ENCODE measurements at regions not wholly inside any gene's neighbourhood (a gene's known extent, or its start where the extent isn't known, plus 50 kb on each side); places are given as distances from the start of the nearest gene placed in this dataset.

DNA sequence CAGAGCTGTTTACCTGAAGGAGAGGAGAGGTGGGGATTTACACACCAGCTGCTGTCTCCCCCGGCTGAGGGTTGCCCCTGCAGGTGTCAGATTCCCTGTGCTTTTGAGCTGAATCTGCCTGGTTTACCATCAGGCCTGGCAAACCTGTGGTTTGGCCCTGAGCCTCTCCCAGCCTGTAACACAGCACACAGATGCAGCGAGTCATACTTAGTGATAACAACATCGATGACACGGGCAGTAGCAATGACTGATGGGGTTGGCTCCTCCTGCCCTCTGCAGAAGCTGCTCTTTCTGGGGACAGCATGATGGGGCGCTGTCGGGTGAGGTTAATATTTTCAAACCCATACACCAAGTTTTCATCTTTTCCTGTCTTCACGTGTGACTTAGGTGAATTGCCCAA lies 380.0 kb upstream of the B3GAT1 start:
- DNase-seq = no peak

GRCh38 chr11:134791102-134791501 lies 379.1 kb upstream of the B3GAT1 start:
- no peak for DNase-seq

GRCh38 chr11:134789104-134789503 lies 377.1 kb upstream of the B3GAT1 start:
- no peak for DNase-seq

GRCh38 chr11:134786636-134787035 lies 374.6 kb upstream of the B3GAT1 start:
- DNase-seq = no peak

- no peak for DNase-seq
Measured at GRCh38 chr11:134785660-134786284, 373.7 kb upstream of the B3GAT1 start.

GRCh38 chr11:134785059-134785458 lies 373.0 kb upstream of the B3GAT1 start:
- DNase-seq = no peak

DNA sequence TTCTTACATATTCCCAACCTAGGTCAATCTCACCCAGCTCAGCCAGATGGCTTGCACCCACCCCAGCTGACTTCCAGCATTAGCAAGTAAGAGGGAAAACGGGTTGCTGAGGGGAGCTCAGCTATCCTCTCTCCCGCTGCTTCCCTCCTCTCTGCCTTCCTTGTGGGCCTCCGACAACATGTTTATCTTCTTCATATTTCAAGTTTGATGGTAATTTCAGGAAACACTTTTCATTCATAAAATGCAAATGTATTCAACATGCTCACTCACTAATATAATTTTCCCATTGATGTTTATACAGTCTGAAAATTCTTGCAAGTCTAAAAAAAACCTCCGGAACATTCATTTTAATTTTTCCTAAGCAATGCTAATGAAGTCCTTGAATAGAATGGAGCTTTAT lies 372.5 kb upstream of the B3GAT1 start:
- DNase-seq = no peak

- no peak for DNase-seq
Measured at GRCh38 chr11:134784046-134784445, 372.0 kb upstream of the B3GAT1 start.

DNA sequence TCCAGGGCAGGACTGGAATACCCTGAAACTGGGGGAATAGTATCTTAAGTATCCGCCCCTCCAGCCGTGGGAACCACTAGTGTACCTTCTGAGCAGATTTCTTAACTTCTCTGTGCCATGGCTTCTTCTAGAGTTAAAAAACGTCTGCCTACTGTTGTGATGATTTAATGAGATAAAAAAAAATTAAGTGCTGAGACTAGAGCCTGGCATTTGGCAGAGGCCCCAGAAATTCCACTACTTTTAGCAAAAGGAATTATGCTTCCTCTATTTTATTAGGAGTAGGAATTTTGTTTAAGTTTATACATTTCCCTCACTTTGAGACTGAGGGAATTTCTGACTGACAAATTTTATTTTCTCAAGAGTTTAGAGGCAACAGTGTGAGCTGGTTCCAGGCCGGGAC lies 371.2 kb upstream of the B3GAT1 start:
- no peak for DNase-seq

GRCh38 chr11:134781380-134781866 lies 369.4 kb upstream of the B3GAT1 start:
- DNase-seq = no peak

DNA sequence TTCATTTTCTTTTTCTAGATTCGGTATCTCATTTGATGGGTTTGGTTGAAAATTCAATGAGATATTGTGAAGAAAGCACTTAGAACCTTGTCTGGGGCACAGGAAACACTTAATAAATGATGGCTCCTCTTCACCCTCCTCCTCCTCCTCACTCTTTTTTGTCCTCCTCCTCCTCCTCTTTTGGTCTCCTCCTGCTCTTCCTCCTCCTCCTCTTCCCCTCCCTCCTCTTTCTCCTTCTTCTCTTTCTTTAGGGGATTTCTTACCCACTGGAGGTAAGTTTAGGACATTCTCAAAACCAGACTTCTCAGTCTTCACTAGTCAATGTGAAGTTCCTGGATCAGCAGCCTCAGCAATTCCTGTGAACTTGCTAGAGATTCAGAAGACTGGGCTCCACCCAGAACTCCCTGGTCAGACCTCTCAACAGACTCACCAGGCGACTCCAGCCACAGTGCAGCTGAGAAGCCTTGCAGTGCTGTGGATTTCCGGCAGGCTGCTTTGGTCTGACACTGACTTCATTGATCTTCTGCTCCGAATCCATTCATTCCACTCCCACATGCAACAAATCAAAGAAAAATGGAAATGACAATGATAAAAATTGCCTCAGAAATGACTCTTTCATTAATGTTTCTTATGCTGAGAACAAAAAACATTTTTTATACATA lies 368.6 kb upstream of the B3GAT1 start:
- DNase-seq = no peak

DNA sequence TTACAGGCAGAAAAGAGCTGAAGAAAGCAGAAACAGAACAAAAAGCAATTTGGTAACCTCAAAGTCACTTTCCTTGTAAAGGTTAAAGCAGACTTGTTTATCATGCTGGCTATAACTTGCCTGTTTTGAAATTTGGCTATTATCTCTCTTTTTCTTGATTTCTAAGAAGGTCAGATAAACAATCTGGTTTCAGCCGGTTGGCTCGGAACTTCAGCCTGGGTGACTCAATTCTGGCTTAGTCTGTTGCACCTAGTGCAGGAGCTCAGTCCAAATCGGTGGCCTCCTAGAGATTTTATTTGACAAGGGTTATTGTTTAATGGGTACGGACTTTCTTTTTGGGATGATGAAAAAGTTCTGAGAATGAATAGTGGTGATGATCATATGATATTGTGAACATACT lies 367.1 kb upstream of the B3GAT1 start:
- DNase-seq = no peak

GRCh38 chr11:134768463-134768862 lies 356.4 kb upstream of the B3GAT1 start:
- DNase-seq = no peak

- DNase-seq = no peak
Measured at GRCh38 chr11:134765565-134765964, 353.5 kb upstream of the B3GAT1 start.

- no peak for DNase-seq
Measured at GRCh38 chr11:134764966-134765365, 352.9 kb upstream of the B3GAT1 start.

DNA sequence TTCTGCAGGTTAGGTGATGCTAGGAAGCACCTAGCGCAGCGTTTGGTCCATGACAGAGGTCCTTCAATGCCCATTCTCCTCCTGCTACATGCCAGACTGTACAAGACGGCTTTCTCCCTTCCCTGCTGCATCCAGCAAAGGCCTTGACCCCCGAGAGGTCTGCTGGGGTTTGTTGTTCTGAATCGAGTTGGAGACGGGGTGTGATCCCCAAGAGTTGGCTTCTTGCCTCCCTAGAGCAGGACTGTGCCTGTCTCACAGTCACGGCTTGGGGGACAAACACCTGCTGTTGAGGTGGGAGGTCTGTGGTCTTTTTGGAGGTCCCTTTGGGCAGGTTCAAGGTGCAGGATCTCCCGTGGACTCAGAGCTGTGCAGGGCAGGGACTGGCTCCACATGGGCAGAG lies 352.3 kb upstream of the B3GAT1 start:
- DNase-seq = no peak

DNA sequence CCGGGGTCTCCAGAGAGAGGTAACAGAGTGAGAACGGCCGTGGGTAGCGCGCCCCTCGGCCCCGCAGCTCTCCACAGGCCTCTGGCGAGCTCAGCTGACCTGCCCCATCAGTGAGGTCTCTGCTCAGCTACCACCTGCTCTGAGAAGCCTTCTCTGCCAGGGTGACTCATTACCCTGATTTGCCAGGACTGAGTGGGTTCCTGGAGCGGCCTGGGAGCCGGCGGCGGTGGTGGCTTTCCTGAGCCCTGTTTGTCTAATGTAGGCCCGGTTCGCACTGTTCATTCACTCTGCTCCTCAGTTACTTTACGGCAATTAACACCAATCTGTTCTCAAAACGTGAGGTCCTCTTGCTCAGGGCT lies 351.0 kb upstream of the B3GAT1 start:
- DNase-seq = no peak

DNA sequence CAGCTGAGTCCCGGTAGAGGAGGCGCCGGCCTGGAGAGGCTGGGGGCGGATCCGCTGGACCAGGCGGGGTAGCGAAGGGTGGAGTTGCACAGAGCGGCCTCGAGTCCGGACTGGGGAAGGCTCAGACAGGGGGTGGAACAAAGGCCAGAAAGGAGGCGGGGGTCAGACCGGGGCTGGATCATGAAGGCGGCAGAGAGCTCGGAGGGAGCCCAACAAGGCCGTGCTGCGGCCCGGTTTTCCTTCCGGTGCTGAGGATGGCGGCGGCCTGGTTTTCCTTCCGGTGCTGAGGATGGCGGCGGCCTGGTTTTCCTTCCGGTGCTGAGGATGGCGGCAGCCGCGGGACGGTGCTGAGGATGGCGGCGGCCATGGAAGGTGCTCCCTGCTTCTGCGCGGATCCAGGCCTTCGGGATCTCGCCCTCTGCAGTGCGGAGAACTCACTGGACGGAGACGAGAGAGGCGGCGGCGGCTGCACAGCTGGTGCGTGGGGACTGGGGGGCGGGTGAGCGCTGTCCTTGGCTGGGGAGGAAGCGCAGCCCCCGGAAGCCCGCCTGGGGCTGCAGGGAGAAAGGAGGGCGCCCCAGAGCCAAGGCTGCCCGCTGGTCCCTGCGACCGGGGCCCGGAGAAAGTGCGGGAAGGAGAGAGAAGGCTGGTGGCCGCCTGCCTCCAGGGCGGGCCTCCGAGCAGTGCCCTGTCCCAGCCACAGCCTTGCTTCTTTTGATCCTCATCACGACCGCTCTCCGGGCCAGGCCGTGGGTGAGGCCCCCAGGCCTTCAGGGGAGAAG lies 350.4 kb upstream of the B3GAT1 start:
- no peak for DNase-seq

DNA sequence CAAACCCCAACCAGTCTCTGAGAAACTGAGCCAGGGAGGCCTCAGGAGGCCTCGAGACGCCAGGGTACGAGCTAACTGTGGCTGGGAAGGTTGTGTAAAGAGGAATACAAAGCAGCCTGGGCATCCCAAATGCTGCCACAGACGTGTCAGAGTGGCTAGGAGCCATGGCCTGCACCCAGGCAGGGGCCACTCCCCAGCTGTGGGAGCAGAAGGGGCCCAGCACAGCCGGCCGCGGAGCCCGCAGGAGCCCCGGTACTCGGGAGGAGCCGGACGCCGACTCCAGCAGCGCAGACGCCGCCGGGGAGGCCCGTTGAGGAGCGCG lies 349.8 kb upstream of the B3GAT1 start:
- DNase-seq = no peak

DNA sequence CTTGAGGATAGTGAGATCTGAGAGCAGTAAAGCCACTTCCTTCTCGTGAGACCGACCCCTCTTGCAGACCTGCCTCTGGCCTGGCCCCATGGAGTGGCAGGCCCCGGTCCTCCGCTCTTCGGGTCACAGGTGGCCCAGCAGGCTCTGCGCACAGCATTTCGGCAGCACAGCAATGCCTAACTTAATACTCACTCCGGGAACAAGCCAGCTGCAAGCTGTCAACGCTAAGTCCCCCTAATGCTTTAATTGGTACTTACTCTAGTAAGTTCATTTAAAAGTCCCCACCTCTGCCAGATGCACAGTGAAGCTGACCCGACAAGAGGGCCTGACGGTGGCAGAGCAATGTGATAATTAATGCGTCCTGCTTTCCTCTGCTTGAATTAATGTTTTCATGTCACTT lies 349.3 kb upstream of the B3GAT1 start:
- DNase-seq = no peak

GRCh38 chr11:134760957-134761356 lies 348.9 kb upstream of the B3GAT1 start:
- no peak for DNase-seq

DNA sequence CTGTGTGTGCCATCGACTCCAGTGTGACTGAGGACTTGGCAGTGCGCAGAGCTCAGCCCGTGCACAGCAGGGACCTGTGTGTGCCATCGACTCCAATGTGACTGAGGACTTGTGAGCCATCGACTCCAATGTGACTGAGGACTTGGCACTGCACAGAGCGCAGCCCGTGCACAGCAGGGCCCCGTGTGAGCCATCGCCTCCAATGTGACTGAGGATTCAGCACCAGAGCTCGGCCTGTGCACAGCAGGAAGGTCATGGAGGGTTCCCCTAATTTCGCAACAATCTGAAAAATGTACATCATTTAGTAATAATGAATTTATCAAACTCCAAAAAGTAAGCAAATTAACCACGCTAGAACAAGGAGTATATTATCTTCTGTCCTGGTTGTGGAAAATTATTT lies 348.3 kb upstream of the B3GAT1 start:
- DNase-seq = no peak

- no peak for DNase-seq
Measured at GRCh38 chr11:134759855-134760254, 347.8 kb upstream of the B3GAT1 start.

DNA sequence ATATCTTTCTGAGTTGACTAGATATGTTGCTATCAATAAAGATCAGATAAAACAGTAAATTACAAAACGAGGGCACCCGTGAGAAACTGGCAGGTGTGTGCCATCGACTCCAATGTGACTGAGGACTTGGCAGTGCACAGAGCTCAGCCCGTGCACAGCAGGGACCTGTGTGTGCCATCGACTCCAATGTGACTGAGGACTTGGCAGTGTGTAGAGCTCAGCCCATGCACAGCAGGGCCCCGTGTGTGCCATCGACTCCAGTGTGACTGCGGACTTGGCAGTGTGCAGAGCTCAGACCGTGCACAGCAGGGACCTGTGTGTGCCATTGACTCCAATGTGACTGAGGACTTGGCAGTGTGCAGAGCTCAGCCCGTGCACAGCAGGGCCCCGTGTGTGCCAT lies 347.2 kb upstream of the B3GAT1 start:
- DNase-seq = no peak
